GM12872 (cell line): ENCODE measurements at regions not wholly inside any gene's neighbourhood (a gene's known extent, or its start where the extent isn't known, plus 50 kb on each side); places are given as distances from the start of the nearest gene placed in this dataset.

Experiments used
- CTCF ChIP-seq: IDR thresholded peaks from 3 replicates; pipeline ENCODE4 v1.5.1; 2011; ENCODE audit warnings: low read depth, mild to moderate bottlenecking, low read length, moderate library complexity; ENCODE audit not compliant: insufficient read depth

GRCh38 chr15:70210076-70210475 is 112.4 kb upstream of the TLE3 start:
- TF ChIP-seq CTCF = no peak

- TF ChIP-seq CTCF = no peak
These were observed 111.8 kb upstream of the TLE3 start for GRCh38 chr15:70209499-70209898.

GRCh38 chr15:70208332-70208731 is 110.6 kb upstream of the TLE3 start:
- TF ChIP-seq CTCF = no peak

- no peak for TF ChIP-seq CTCF
These were observed 109.0 kb upstream of the TLE3 start for GRCh38 chr15:70206668-70207067.

- no peak for TF ChIP-seq CTCF
These were observed 106.9 kb upstream of the TLE3 start for GRCh38 chr15:70204652-70205051.

- TF ChIP-seq CTCF = no peak
These were observed 106.4 kb upstream of the TLE3 start for GRCh38 chr15:70203981-70204560.

GRCh38 chr15:70202756-70203155 is 105.0 kb upstream of the TLE3 start:
- no peak for TF ChIP-seq CTCF
